Chondrocyte (in vitro differentiated cells): ENCODE measurements at regions not wholly inside any gene's neighbourhood (a gene's known extent, or its start where the extent isn't known, plus 50 kb on each side); places are given as distances from the start of the nearest gene placed in this dataset.

ENCODE experiments used
- DNase-seq: peaks from one replicate; pipeline ENCODE4 v3.0.0; 2021; ENCODE audit warnings: mixed read lengths, low spot score
- H3K27ac Mint-ChIP-seq: one replicate; pipeline ENCODE4 v1.8.0; 2021; ENCODE audit warnings: mild to moderate bottlenecking, moderate library complexity, mixed read lengths; ENCODE audit not compliant: unreplicated experiment
- H3K27me3 Mint-ChIP-seq: 2 replicates; pipeline ENCODE4 v1.8.0; 2021; ENCODE audit warnings: low read depth, mixed read lengths
- H3K36me3 Mint-ChIP-seq: 2 replicates; pipeline ENCODE4 v1.8.0; 2021; ENCODE audit warnings: low read depth, mixed read lengths
- H3K4me1 Mint-ChIP-seq: 2 replicates; pipeline ENCODE4 v1.8.0; 2021; ENCODE audit warnings: low read depth, mild to moderate bottlenecking, mixed read lengths
- H3K4me3 Mint-ChIP-seq: one replicate; pipeline ENCODE4 v1.8.0; 2021; ENCODE audit warnings: mild to moderate bottlenecking, moderate library complexity, mixed read lengths; ENCODE audit not compliant: unreplicated experiment
- H3K9me3 Mint-ChIP-seq: 2 replicates; pipeline ENCODE4 v1.8.0; 2021; ENCODE audit warnings: low read depth, mixed read lengths
- CTCF ChIP-seq: fragments of 200-600 bp; sonication (generic); IDR thresholded peaks from 2 replicates; pipeline ENCODE4 v1.5.0; 2021; ENCODE audit warnings: antibody characterized with exemption, mild to moderate bottlenecking, moderate library complexity

- Mint-ChIP-seq H3K9me3 (no peaks in the 10 kb centered on the region), H3K36me3 (no peaks in the 10 kb centered on the region), H3K27me3 (no peaks in the 10 kb centered on the region), H3K4me3 (no peak overlapping the region), H3K4me1 (peaks cover 15% of the 10 kb centered on the region), H3K27ac (no peak overlapping the region)
- TF ChIP-seq CTCF = no peak
- no peak for DNase-seq
Measured at GRCh38 chr5:139733698-139734538, 61.7 kb upstream of the PSD2 start.

GRCh38 chr5:139734539-139734916 is 61.1 kb upstream of the PSD2 start:
- DNase-seq = no peak
- no peak for TF ChIP-seq CTCF
- no peaks in the 10 kb centered on the region for H3K27me3 Mint-ChIP-seq
- H3K9me3 Mint-ChIP-seq = no peaks in the 10 kb centered on the region
- H3K27ac Mint-ChIP-seq = peak overlapping the region; percentile 59
- H3K36me3 Mint-ChIP-seq = no peaks in the 10 kb centered on the region
- no peak overlapping the region for H3K4me3 Mint-ChIP-seq
- peaks cover 21% of the 10 kb centered on the region for H3K4me1 Mint-ChIP-seq

GRCh38 chr5:139738193-139739149 is 57.1 kb upstream of the PSD2 start:
- H3K4me1 Mint-ChIP-seq = peaks cover 51% of the 10 kb centered on the region
- no peaks in the 10 kb centered on the region for H3K27me3 Mint-ChIP-seq
- DNase-seq = no peak
- TF ChIP-seq CTCF = no peak
- no peaks in the 10 kb centered on the region for H3K36me3 Mint-ChIP-seq
- no peaks in the 10 kb centered on the region for H3K9me3 Mint-ChIP-seq
- no peak overlapping the region for H3K4me3 Mint-ChIP-seq
- no peak overlapping the region for H3K27ac Mint-ChIP-seq

GRCh38 chr5:139739150-139739974 is 56.2 kb upstream of the PSD2 start:
- no peak for DNase-seq
- Mint-ChIP-seq H3K4me1 (peaks cover 60% of the 10 kb centered on the region), H3K9me3 (no peaks in the 10 kb centered on the region), H3K4me3 (no peak overlapping the region), H3K36me3 (no peaks in the 10 kb centered on the region), H3K27ac (peak overlapping the region; percentile 12), H3K27me3 (no peaks in the 10 kb centered on the region)
- no peak for TF ChIP-seq CTCF
